ENCODE measurements at regions not wholly inside any gene's neighbourhood (a gene's known extent, or its start where the extent isn't known, plus 50 kb on each side); places are given as distances from the start of the nearest gene placed in this dataset.

GRCh38 chr7:85462671-85463070 is 275.8 kb upstream of the SEMA3D start:
- Histone ChIP-seq H3K9me3 (no peaks in the 10 kb centered on the region), H3K27ac (no peak overlapping the region), H3K27me3 (no peaks in the 10 kb centered on the region), H3K4me3 (ENCODE audit: low read depth in 1 of 2, low read length in 1 of 2) (no peak overlapping the region), H3K36me3 (no peaks in the 10 kb centered on the region), H3K4me1 (ENCODE audit: control insufficient read depth in 1 of 2, insufficient read depth in 1 of 2, low read depth in 1 of 2, low read length in 1 of 2) (no peaks in the 10 kb centered on the region)
- TF ChIP-seq CTCF (IDR thresholded peaks at IDR 0.05): no peak

DNA sequence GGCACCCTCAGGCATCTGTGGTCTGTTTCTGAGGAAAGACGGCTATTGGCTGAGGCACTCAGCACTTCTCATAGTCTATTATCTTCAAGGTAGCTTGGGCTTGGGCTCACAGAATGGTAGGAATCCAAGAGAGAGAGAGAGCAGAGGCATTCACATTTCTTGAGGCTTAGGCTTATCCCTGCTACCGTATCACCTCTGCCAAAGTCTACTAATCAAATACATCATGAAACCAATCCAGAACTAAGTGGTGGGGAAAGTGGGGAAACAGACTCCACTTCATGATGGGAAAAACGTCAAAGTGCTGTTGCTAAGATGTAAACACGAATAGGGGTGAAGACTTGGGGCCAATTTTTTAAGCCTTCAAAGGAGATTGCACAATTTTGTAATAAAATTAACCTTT is 271.1 kb upstream of the SEMA3D start:
- TF ChIP-seq CTCF (IDR thresholded peaks at IDR 0.05): no peak

DNA sequence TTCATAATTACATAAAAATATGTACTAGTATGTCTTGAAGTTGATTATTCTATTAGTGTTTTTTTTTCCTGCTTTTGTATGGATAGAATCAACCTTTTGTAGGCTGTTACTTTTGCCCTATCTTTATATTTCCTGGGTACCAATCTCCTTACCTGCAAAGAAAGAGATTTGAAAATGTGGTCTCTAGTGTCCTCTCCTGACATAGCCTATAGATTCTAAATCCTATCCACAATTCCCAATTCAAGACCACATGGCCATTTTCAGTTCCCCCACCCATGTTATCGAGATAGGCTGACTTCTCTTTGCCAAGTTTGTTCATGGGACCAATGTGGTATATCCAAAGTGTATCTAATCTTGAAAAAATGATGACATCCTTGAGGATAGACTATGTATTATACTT is 269.4 kb upstream of the SEMA3D start:
- Histone ChIP-seq H3K27ac (no peak overlapping the region), H3K9me3 (no peaks in the 10 kb centered on the region)

More for the DNA sequence above, 271.1 kb upstream of the SEMA3D start:
- Histone ChIP-seq H3K27me3 (no peaks in the 10 kb centered on the region), H3K27ac (no peak overlapping the region), H3K36me3 (no peaks in the 10 kb centered on the region), H3K4me1 (ENCODE audit: control insufficient read depth in 1 of 2, insufficient read depth in 1 of 2, low read depth in 1 of 2, low read length in 1 of 2) (no peaks in the 10 kb centered on the region), H3K9me3 (no peaks in the 10 kb centered on the region), H3K4me3 (ENCODE audit: low read depth in 1 of 2, low read length in 1 of 2) (no peak overlapping the region)

DNA sequence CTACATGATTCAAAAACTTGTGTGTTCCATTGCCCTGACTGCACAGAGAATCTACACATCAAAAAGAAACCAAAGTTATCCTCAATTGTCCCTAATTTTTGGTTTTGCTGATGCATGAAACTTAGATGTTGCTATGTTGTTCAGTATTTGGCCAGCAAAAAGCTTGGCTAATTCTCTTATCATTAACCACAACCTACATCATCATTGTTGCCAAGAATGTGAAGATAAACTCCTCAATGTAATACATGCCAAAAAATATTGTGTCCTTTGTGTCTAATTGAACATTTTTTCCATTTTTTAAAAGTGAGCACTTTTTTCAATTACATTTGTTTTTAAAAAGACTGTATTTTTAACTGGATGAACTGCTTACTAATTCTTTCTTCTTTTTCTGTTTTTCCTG is 268.0 kb upstream of the SEMA3D start:
- no peak overlapping the region for H3K4me3 ChIP-seq (ENCODE audit: low read depth in 1 of 2, low read length in 1 of 2)
- H3K9me3 ChIP-seq: no peaks in the 10 kb centered on the region
- no peaks in the 10 kb centered on the region for H3K27me3 ChIP-seq
- H3K27ac ChIP-seq: no peak overlapping the region
- H3K4me1 ChIP-seq (ENCODE audit: control insufficient read depth in 1 of 2, insufficient read depth in 1 of 2, low read depth in 1 of 2, low read length in 1 of 2): no peaks in the 10 kb centered on the region
- H3K36me3 ChIP-seq: no peaks in the 10 kb centered on the region
- no peak for TF ChIP-seq CTCF (IDR thresholded peaks at IDR 0.05)

More for the DNA sequence above, 269.4 kb upstream of the SEMA3D start:
- no peaks in the 10 kb centered on the region for H3K27me3 ChIP-seq
- H3K4me3 ChIP-seq (ENCODE audit: low read depth in 1 of 2, low read length in 1 of 2): no peak overlapping the region
- no peak for TF ChIP-seq CTCF (IDR thresholded peaks at IDR 0.05)
- H3K36me3 ChIP-seq: no peaks in the 10 kb centered on the region
- H3K4me1 ChIP-seq (ENCODE audit: control insufficient read depth in 1 of 2, insufficient read depth in 1 of 2, low read depth in 1 of 2, low read length in 1 of 2): no peaks in the 10 kb centered on the region

- Histone ChIP-seq H3K27ac (no peak overlapping the region), H3K4me1 (ENCODE audit: control insufficient read depth in 1 of 2, insufficient read depth in 1 of 2, low read depth in 1 of 2, low read length in 1 of 2) (no peaks in the 10 kb centered on the region)
- TF ChIP-seq CTCF (IDR thresholded peaks at IDR 0.05): no peak
Observed at GRCh38 chr7:85452674-85453073, 265.8 kb upstream of the SEMA3D start.

DNA sequence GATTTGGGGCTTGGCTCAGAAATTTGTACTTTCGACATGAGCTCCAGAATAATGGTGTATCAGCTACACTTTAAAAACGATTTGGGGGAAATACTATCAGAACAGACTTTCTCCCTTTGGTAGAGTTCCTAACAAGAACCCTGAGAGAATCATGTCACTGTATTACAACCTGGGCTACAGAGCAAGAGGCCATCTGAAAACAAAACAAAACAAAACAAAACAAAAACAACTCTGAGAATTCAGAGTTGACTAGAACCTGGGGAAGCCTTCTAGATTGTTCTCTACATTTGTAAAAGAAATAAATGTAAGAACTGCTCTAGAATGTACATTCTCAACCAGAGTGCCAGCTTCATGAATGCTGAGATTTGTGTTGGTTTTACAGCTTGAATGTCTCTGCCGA is 262.6 kb upstream of the SEMA3D start:
- Histone ChIP-seq H3K9me3 (no peaks in the 10 kb centered on the region), H3K27ac (no peak overlapping the region), H3K4me3 (ENCODE audit: low read depth in 1 of 2, low read length in 1 of 2) (no peak overlapping the region), H3K36me3 (no peaks in the 10 kb centered on the region), H3K4me1 (ENCODE audit: control insufficient read depth in 1 of 2, insufficient read depth in 1 of 2, low read depth in 1 of 2, low read length in 1 of 2) (no peaks in the 10 kb centered on the region), H3K27me3 (no peaks in the 10 kb centered on the region)
- TF ChIP-seq CTCF (IDR thresholded peaks at IDR 0.05): no peak

More at GRCh38 chr7:85452674-85453073, 265.8 kb upstream of the SEMA3D start:
- no peak overlapping the region for H3K4me3 ChIP-seq (ENCODE audit: low read depth in 1 of 2, low read length in 1 of 2)
- H3K27me3 ChIP-seq: no peaks in the 10 kb centered on the region
- H3K36me3 ChIP-seq: no peaks in the 10 kb centered on the region
- no peaks in the 10 kb centered on the region for H3K9me3 ChIP-seq

Measured in neutrophil (primary cell).